Gastroesophageal sphincter (tissue), 3 donors: ENCODE measurements at regions not wholly inside any gene's neighbourhood (a gene's known extent, or its start where the extent isn't known, plus 50 kb on each side); places are given as distances from the start of the nearest gene placed in this dataset.

Experiments
- POLR2A ChIP-seq, 2 donors: fragments of 450-650 bp; IDR thresholded peaks; one replicate each; pipeline ENCODE4 v1.6.1; 2017; ENCODE audit warnings: antibody characterized with exemption in 2 of 2, mild to moderate bottlenecking in 2 of 2, moderate library complexity in 1 of 2
- POLR2AphosphoS5 ChIP-seq: sonication (generic); formaldehyde crosslinking; IDR thresholded peaks from one replicate; pipeline ENCODE4 v1.6.1; 2017; ENCODE audit warnings: antibody characterized with exemption
- TF ChIP-seq, protein P1 (sequence below), 4 experiments: fragments of 200-600 bp in 2 of 4; fragments of 450-650 bp in 2 of 4; sonication (generic) in 1 of 4; IDR thresholded peaks; one replicate each; pipeline ENCODE4 v1.5.1; 2017 to 2019; ENCODE audit warnings: antibody characterized with exemption in 4 of 4, mild to moderate bottlenecking in 2 of 4, moderate library complexity in 2 of 4

DNA sequence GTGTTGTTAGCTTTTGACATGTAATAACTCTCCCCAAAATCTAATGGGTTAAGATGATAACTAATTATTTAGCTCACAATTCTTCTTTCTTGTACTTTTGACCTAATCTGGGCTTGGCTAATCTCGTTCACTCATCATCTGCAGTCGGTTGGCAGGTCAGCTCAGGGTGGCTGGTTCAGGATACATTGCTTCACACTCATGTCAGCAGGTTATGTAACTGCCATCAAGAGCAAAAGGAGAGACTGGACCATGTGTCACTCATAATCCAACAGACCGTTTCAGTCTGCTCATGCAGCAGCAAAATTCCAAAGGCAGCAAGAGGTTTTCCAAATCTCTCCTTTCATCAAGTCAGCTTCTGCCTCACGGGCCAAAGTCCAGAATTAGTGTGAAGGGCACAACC, 998.4 kb upstream of the CTNND2 start:
- TF ChIP-seq, protein P1, sequence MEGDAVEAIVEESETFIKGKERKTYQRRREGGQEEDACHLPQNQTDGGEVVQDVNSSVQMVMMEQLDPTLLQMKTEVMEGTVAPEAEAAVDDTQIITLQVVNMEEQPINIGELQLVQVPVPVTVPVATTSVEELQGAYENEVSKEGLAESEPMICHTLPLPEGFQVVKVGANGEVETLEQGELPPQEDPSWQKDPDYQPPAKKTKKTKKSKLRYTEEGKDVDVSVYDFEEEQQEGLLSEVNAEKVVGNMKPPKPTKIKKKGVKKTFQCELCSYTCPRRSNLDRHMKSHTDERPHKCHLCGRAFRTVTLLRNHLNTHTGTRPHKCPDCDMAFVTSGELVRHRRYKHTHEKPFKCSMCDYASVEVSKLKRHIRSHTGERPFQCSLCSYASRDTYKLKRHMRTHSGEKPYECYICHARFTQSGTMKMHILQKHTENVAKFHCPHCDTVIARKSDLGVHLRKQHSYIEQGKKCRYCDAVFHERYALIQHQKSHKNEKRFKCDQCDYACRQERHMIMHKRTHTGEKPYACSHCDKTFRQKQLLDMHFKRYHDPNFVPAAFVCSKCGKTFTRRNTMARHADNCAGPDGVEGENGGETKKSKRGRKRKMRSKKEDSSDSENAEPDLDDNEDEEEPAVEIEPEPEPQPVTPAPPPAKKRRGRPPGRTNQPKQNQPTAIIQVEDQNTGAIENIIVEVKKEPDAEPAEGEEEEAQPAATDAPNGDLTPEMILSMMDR (IDR thresholded peaks at IDR 0.05): no peak
- TF ChIP-seq POLR2A (IDR thresholded peaks at IDR 0.05): no peak
- no peak for TF ChIP-seq POLR2AphosphoS5
